Colonic mucosa (tissue), 4 donors: ENCODE measurements at regions not wholly inside any gene's neighbourhood (a gene's known extent, or its start where the extent isn't known, plus 50 kb on each side); places are given as distances from the start of the nearest gene placed in this dataset.

ENCODE experiments used
- DNase-seq: peaks from one replicate; pipeline ENCODE4 v3.0.0-alpha.2; 2020
- H3K27ac ChIP-seq: fragments of 200-600 bp; one replicate; pipeline ENCODE4 v1.8.0; 2021
- H3K27me3 ChIP-seq: fragments of 200-600 bp; one replicate; pipeline ENCODE4 v1.8.0; 2021
- H3K36me3 ChIP-seq: fragments of 200-600 bp; one replicate; pipeline ENCODE4 v1.8.0; 2021
- H3K4me1 ChIP-seq: fragments of 200-600 bp; one replicate; pipeline ENCODE4 v1.8.0; 2021; ENCODE audit warnings: mild to moderate bottlenecking
- H3K4me3 ChIP-seq: fragments of 200-600 bp; one replicate; pipeline ENCODE4 v1.8.0; 2021
- H3K9ac ChIP-seq, 2 donors: one replicate each; pipeline ENCODE4 v1.7.0; 2013; ENCODE audit warnings: control low read depth in 2 of 2, low read depth in 2 of 2, low read length in 2 of 2
- H3K9me3 ChIP-seq: fragments of 200-600 bp; one replicate; pipeline ENCODE4 v1.8.0; 2021
- CTCF ChIP-seq: fragments of 200-600 bp; IDR thresholded peaks from one replicate; pipeline ENCODE4 v1.8.0; 2022; ENCODE audit warnings: antibody characterized with exemption, mild to moderate bottlenecking
- intact Hi-C: fragments of 100-400 bp; cut with DNase I; formaldehyde crosslinking; loops from one replicate; pipeline ENCODE4 v1.14.1; 2022
- donor health status: healthy.
- donor health status: DM: no; HTN: no; CAD: no.
- donor health status: DM: no; HTN: no; CAD: no.

- no peaks in the 10 kb centered on the region for H3K36me3 ChIP-seq
- peak overlapping the region; percentile 33 for H3K27ac ChIP-seq
- intact Hi-C loops = no loop called here
- peak; percentile 80 for DNase-seq
- no peaks in the 10 kb centered on the region for H3K4me1 ChIP-seq
- no peak overlapping the region for H3K9ac ChIP-seq
- H3K27me3 ChIP-seq = no peaks in the 10 kb centered on the region
- TF ChIP-seq CTCF = no peak
- no peaks in the 10 kb centered on the region for H3K9me3 ChIP-seq
- no peak overlapping the region for H3K4me3 ChIP-seq
These were observed 212.5 kb upstream of the CELF2 start for GRCh38 chr10:10804998-10805740.

GRCh38 chr10:10807106-10807505 lies 210.6 kb upstream of the CELF2 start:
- Histone ChIP-seq H3K4me3 (no peak overlapping the region), H3K27me3 (no peaks in the 10 kb centered on the region), H3K9me3 (no peaks in the 10 kb centered on the region), H3K4me1 (no peaks in the 10 kb centered on the region), H3K9ac (no peak overlapping the region), H3K27ac (no peak overlapping the region), H3K36me3 (no peaks in the 10 kb centered on the region)
- no peak for DNase-seq
- intact Hi-C loops = no loop called here
- no peak for TF ChIP-seq CTCF

- no peaks in the 10 kb centered on the region for H3K27me3 ChIP-seq
- no peak for TF ChIP-seq CTCF
These were observed 206.1 kb upstream of the CELF2 start for GRCh38 chr10:10811562-10811961.

GRCh38 chr10:10813656-10814055 lies 204.0 kb upstream of the CELF2 start:
- Histone ChIP-seq H3K36me3 (no peaks in the 10 kb centered on the region), H3K9me3 (no peaks in the 10 kb centered on the region), H3K4me3 (no peak overlapping the region), H3K4me1 (no peaks in the 10 kb centered on the region), H3K9ac (no peak overlapping the region), H3K27me3 (no peaks in the 10 kb centered on the region), H3K27ac (no peak overlapping the region)
- intact Hi-C loops = no loop called here
- no peak for TF ChIP-seq CTCF
- no peak for DNase-seq

More at GRCh38 chr10:10811562-10811961, 206.1 kb upstream of the CELF2 start:
- intact Hi-C loops = no loop called here
- Histone ChIP-seq H3K27ac (no peak overlapping the region), H3K9ac (no peak overlapping the region), H3K4me3 (no peak overlapping the region), H3K4me1 (no peaks in the 10 kb centered on the region), H3K9me3 (no peaks in the 10 kb centered on the region), H3K36me3 (no peaks in the 10 kb centered on the region)
- DNase-seq = no peak

- TF ChIP-seq CTCF = no peak
- H3K4me1 ChIP-seq = no peaks in the 10 kb centered on the region
- no peak overlapping the region for H3K4me3 ChIP-seq
- H3K27ac ChIP-seq = no peak overlapping the region
- H3K9ac ChIP-seq = no peak overlapping the region
- DNase-seq = no peak
- no peaks in the 10 kb centered on the region for H3K9me3 ChIP-seq
- intact Hi-C loops = no loop called here
- no peaks in the 10 kb centered on the region for H3K36me3 ChIP-seq
- no peaks in the 10 kb centered on the region for H3K27me3 ChIP-seq
These were observed 203.6 kb upstream of the CELF2 start for GRCh38 chr10:10814069-10814468.
